Panc1 (cell line): ENCODE measurements at regions not wholly inside any gene's neighbourhood (a gene's known extent, or its start where the extent isn't known, plus 50 kb on each side); places are given as distances from the start of the nearest gene placed in this dataset.
"Not testable (repeated sequence)": the region's sequence is repeated elsewhere in the genome, so short reads cannot be mapped to it uniquely, and the experiment has no call there.

ENCODE experiments used
- ATAC-seq: fragments of 200-7000 bp; cut with Tn5 transposase; 2 replicates; pipeline ENCODE4 v1.9.1; 2020; ENCODE audit warnings: mild to moderate bottlenecking, moderate library complexity
- BruUV-seq: library from RNA; stranded (reverse); fragments of 400-500 nt; replicated peaks from 2 replicates; lab custom pipeline; 2021; lab: Mats Ljungman, UMichigan
- CTCF ChIA-PET: fragments of 300-600 bp; sonication (Branson Sonifier 250); formaldehyde crosslinking; loops from one replicate; lab custom pipeline; 2022; ENCODE audit warnings: antibody characterized with exemption; lab: Charles Lee
- POLR2A ChIA-PET: fragments of 300-600 bp; sonication (Branson Sonifier 250); formaldehyde crosslinking; loops from one replicate; lab custom pipeline; 2022; ENCODE audit warnings: antibody characterized with exemption; lab: Charles Lee
- DNase-seq: peaks from one replicate; pipeline ENCODE4 v3.0.0-alpha.2; 2010; ENCODE audit warnings: low read depth, low spot score
- H3K27ac ChIP-seq: 2 replicates; pipeline ENCODE4 v1.5.1; 2011; ENCODE audit warnings: mild to moderate bottlenecking, low read length, inconsistent platforms
- H3K27me3 ChIP-seq: fragments of 200-500 bp; sonication (Bioruptor generic); 2 replicates; pipeline ENCODE4 v1.6.0; 2014; ENCODE audit warnings: low read length, inconsistent platforms; ENCODE audit not compliant: control insufficient read depth, insufficient read depth
- H3K36me3 ChIP-seq: fragments of 200-500 bp; sonication (Bioruptor generic); 2 replicates; pipeline ENCODE4 v1.5.1; 2014; ENCODE audit warnings: inconsistent platforms, mild to moderate bottlenecking, low read length, moderate library complexity; ENCODE audit not compliant: control insufficient read depth, insufficient read depth
- H3K4me1 ChIP-seq: 2 replicates; pipeline ENCODE4 v1.5.1; 2011; ENCODE audit warnings: inconsistent platforms, mild to moderate bottlenecking, low read length, moderate library complexity; ENCODE audit not compliant: control insufficient read depth, insufficient read depth
- H3K4me3 ChIP-seq, 2 experiments: 2 replicates each; pipeline ENCODE4 v1.5.1; 2011 to 2012; ENCODE audit warnings: low read depth in 2 of 2, low read length in 2 of 2, mild to moderate bottlenecking in 2 of 2, inconsistent platforms in 1 of 2, moderate library complexity in 1 of 2
- H3K9me3 ChIP-seq: fragments of 200-500 bp; sonication (Bioruptor generic); 2 replicates; pipeline ENCODE4 v1.5.1; 2014; ENCODE audit warnings: low read depth, mild to moderate bottlenecking, inconsistent platforms, low read length, moderate library complexity; ENCODE audit not compliant: control insufficient read depth, insufficient read depth
- CTCF ChIP-seq: fragments of 450-650 bp; IDR thresholded peaks from 2 replicates; pipeline ENCODE4 v1.5.1; 2017; ENCODE audit warnings: mild to moderate bottlenecking
- POLR2AphosphoS5 ChIP-seq: IDR thresholded peaks from 2 replicates; pipeline ENCODE4 v1.6.1; 2012; ENCODE audit warnings: mild to moderate bottlenecking, low read depth, low read length, moderate library complexity
- REST ChIP-seq, 2 experiments: IDR thresholded peaks; 2 replicates each; pipeline ENCODE4 v1.6.1; 2011 to 2012; ENCODE audit warnings: low read depth in 2 of 2, control low read depth in 1 of 2, low read length in 1 of 2, mild to moderate bottlenecking in 1 of 2, moderate library complexity in 1 of 2; ENCODE audit not compliant: insufficient read depth in 1 of 2
- SIN3A ChIP-seq: IDR thresholded peaks from 2 replicates; pipeline ENCODE4 v1.6.1; 2012; ENCODE audit warnings: low read depth, mild to moderate bottlenecking, low read length, moderate library complexity, borderline replicate concordance; ENCODE audit not compliant: insufficient read depth
- TCF7L2 ChIP-seq: IDR thresholded peaks from 2 replicates; pipeline ENCODE4 v1.6.1; 2011; ENCODE audit warnings: mild to moderate bottlenecking, low read depth, low read length, inconsistent platforms
- in situ Hi-C: cut with HindIII; loops from 2 replicates; pipeline ENCODE4 v1.10.0; 2016; ENCODE audit warnings: low sequenced_read_pairs, low pct_unique_long_range_greater_than_20kb
- intact Hi-C: fragments of 100-400 bp; cut with micrococcal nuclease; formaldehyde crosslinking; loops from one replicate; pipeline ENCODE4 v1.10.0; 2022; ENCODE audit not compliant: unreplicated experiment

DNA sequence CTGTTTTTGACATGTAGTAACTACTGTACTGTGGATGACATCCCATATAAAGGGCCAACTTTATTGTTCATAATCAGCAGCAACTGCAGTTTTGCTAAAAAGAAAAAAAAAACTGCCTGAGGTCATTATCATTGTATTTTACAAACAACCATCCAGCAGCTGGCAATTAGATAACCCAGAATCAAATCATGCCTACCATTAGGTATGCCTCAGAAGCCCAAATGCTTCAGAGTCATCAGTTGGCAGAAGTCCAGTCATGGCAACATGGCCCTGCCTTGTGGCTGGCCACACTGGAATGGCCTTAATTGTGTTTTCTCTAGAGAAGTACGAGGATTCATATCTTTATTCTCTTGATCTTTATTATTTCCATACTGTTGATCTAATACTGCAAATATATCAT, 462.4 kb upstream of the NRSN1 start:
- in situ Hi-C loops = no loop called here
- CTCF ChIA-PET = no interaction called here
- TF ChIP-seq CTCF (no peak), REST (IDR thresholded peaks at IDR 0.05; ENCODE audit: insufficient read depth in 1 of 2, low read depth in 2 of 2, low read length in 1 of 2) (no peak), POLR2AphosphoS5 (no peak), SIN3A (no peak), TCF7L2 (no peak)
- POLR2A ChIA-PET = no interaction called here
- DNase-seq = no peak
- no peak overlapping the region for H3K27ac ChIP-seq
- peaks cover 5% of the 10 kb centered on the region; the same call in 1 of the 2 replicates for H3K9me3 ChIP-seq
- BruUV-seq = no TSS peak
- no peaks in the 10 kb centered on the region for H3K36me3 ChIP-seq
- H3K27me3 ChIP-seq = no peaks in the 10 kb centered on the region
- intact Hi-C loops = no loop called here
- no peak for ATAC-seq
- no peaks in the 10 kb centered on the region for H3K4me1 ChIP-seq
- no peak overlapping the region for H3K4me3 ChIP-seq

DNA sequence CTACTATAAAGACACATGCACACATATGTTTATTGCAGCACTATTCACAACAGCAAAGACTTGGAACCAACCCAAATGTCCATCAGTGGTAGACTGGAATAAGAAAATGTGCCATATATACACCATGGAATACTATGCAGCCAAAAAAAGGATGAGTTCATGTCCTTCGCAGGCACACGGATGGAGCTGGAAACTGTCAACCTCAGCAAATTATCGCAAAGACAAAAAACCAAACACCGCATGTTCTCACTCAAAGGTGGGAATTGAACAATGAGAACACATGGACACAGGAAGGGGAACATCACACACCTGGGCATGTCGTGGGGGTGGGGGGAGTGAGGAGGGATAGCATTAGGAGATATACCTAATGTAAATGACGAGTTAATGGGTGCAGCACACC, 460.1 kb upstream of the NRSN1 start:
- H3K27ac ChIP-seq, H3K9me3 ChIP-seq, H3K27me3 ChIP-seq, H3K4me1 ChIP-seq, intact Hi-C loops, in situ Hi-C loops, POLR2A ChIA-PET, H3K4me3 ChIP-seq, ATAC-seq, DNase-seq, CTCF ChIA-PET, H3K36me3 ChIP-seq, BruUV-seq: not testable (repeated sequence)

- in situ Hi-C loops = no loop called here
- Histone ChIP-seq H3K4me1 (no peaks in the 10 kb centered on the region), H3K4me3 (no peak overlapping the region), H3K9me3 (peaks cover 26% of the 10 kb centered on the region), H3K27me3 (no peaks in the 10 kb centered on the region), H3K27ac (no peak overlapping the region), H3K36me3 (no peaks in the 10 kb centered on the region)
- POLR2A ChIA-PET = no interaction called here
- DNase-seq (no peak), ATAC-seq (no peak)
- CTCF ChIA-PET = no interaction called here
- intact Hi-C loops = no loop called here
- no TSS peak for BruUV-seq
- no peak for TF ChIP-seq POLR2AphosphoS5
- TF ChIP-seq SIN3A = no peak
- TF ChIP-seq TCF7L2 = no peak
- TF ChIP-seq REST (IDR thresholded peaks at IDR 0.05; ENCODE audit: insufficient read depth in 1 of 2, low read depth in 2 of 2, low read length in 1 of 2) = no peak
- TF ChIP-seq CTCF = no peak
These were observed 453.3 kb upstream of the NRSN1 start for GRCh38 chr6:23672737-23673136.
